ENCODE measurements at regions not wholly inside any gene's neighbourhood (a gene's known extent, or its start where the extent isn't known, plus 50 kb on each side); places are given as distances from the start of the nearest gene placed in this dataset.

GRCh38 chr14:82238649-82239048, 705.0 kb upstream of the SEL1L start:
- TF ChIP-seq REST (IDR thresholded peaks at IDR 0.05; ENCODE audit: insufficient read depth in 1 of 2, low read depth in 2 of 2, low read length in 2 of 2) (no peak), FOXP2 (optimal IDR thresholded peaks at IDR 0.05; ENCODE audit: borderline replicate concordance, extremely low read depth, extremely low read length, insufficient read depth) (no peak), TAF1 (IDR thresholded peaks at IDR 0.05; ENCODE audit: borderline replicate concordance, insufficient read depth, low read length) (no peak), POLR2AphosphoS5 (IDR thresholded peaks at IDR 0.05; ENCODE audit: low read depth, low read length) (no peak), SIN3A (IDR thresholded peaks at IDR 0.05; ENCODE audit: borderline replicate concordance, insufficient read depth, low read length) (no peak)

- TF ChIP-seq POLR2AphosphoS5 (IDR thresholded peaks at IDR 0.05; ENCODE audit: low read depth, low read length) = no peak
- no peak for TF ChIP-seq REST (IDR thresholded peaks at IDR 0.05; ENCODE audit: insufficient read depth in 1 of 2, low read depth in 2 of 2, low read length in 2 of 2)
- no peak for TF ChIP-seq TAF1 (IDR thresholded peaks at IDR 0.05; ENCODE audit: borderline replicate concordance, insufficient read depth, low read length)
- TF ChIP-seq FOXP2 (optimal IDR thresholded peaks at IDR 0.05; ENCODE audit: borderline replicate concordance, extremely low read depth, extremely low read length, insufficient read depth) = no peak
- no peak for TF ChIP-seq SIN3A (IDR thresholded peaks at IDR 0.05; ENCODE audit: borderline replicate concordance, insufficient read depth, low read length)
Measured at GRCh38 chr14:82239223-82239622, 705.6 kb upstream of the SEL1L start.

GRCh38 chr14:82244791-82245190, 711.1 kb upstream of the SEL1L start:
- TF ChIP-seq POLR2AphosphoS5 (IDR thresholded peaks at IDR 0.05; ENCODE audit: low read depth, low read length) = no peak
- TF ChIP-seq REST (IDR thresholded peaks at IDR 0.05; ENCODE audit: insufficient read depth in 1 of 2, low read depth in 2 of 2, low read length in 2 of 2) = no peak
- no peak for TF ChIP-seq FOXP2 (optimal IDR thresholded peaks at IDR 0.05; ENCODE audit: borderline replicate concordance, extremely low read depth, extremely low read length, insufficient read depth)
- no peak for TF ChIP-seq TAF1 (IDR thresholded peaks at IDR 0.05; ENCODE audit: borderline replicate concordance, insufficient read depth, low read length)
- no peak for TF ChIP-seq SIN3A (IDR thresholded peaks at IDR 0.05; ENCODE audit: borderline replicate concordance, insufficient read depth, low read length)

- no peak for TF ChIP-seq TAF1 (IDR thresholded peaks at IDR 0.05; ENCODE audit: borderline replicate concordance, insufficient read depth, low read length)
- no peak for TF ChIP-seq POLR2AphosphoS5 (IDR thresholded peaks at IDR 0.05; ENCODE audit: low read depth, low read length)
- TF ChIP-seq FOXP2 (optimal IDR thresholded peaks at IDR 0.05; ENCODE audit: borderline replicate concordance, extremely low read depth, extremely low read length, insufficient read depth) = no peak
- TF ChIP-seq REST (IDR thresholded peaks at IDR 0.05; ENCODE audit: insufficient read depth in 1 of 2, low read depth in 2 of 2, low read length in 2 of 2) = no peak
- no peak for TF ChIP-seq SIN3A (IDR thresholded peaks at IDR 0.05; ENCODE audit: borderline replicate concordance, insufficient read depth, low read length)
Measured at GRCh38 chr14:82251494-82251893, 717.8 kb upstream of the SEL1L start.

GRCh38 chr14:82270286-82270685, 736.6 kb upstream of the SEL1L start:
- no peak for TF ChIP-seq SIN3A (IDR thresholded peaks at IDR 0.05; ENCODE audit: borderline replicate concordance, insufficient read depth, low read length)
- no peak for TF ChIP-seq TAF1 (IDR thresholded peaks at IDR 0.05; ENCODE audit: borderline replicate concordance, insufficient read depth, low read length)
- no peak for TF ChIP-seq REST (IDR thresholded peaks at IDR 0.05; ENCODE audit: insufficient read depth in 1 of 2, low read depth in 2 of 2, low read length in 2 of 2)
- no peak for TF ChIP-seq POLR2AphosphoS5 (IDR thresholded peaks at IDR 0.05; ENCODE audit: low read depth, low read length)
- TF ChIP-seq FOXP2 (optimal IDR thresholded peaks at IDR 0.05; ENCODE audit: borderline replicate concordance, extremely low read depth, extremely low read length, insufficient read depth) = no peak
